Vagina (tissue), 2 donors: ENCODE measurements at regions not wholly inside any gene's neighbourhood (a gene's known extent, or its start where the extent isn't known, plus 50 kb on each side); places are given as distances from the start of the nearest gene placed in this dataset.

Source experiments
- CTCF ChIP-seq, 3 experiments: fragments of 450-650 bp in 2 of 3; fragments of 200-600 bp in 1 of 3; sonication (generic) in 1 of 3; IDR thresholded peaks; one replicate each; pipeline ENCODE4 v1.5.1; 2017 to 2019; ENCODE audit warnings: antibody characterized with exemption in 3 of 3, mild to moderate bottlenecking in 2 of 3, moderate library complexity in 2 of 3
- POLR2AphosphoS5 ChIP-seq, 2 donors: sonication (generic); formaldehyde crosslinking; IDR thresholded peaks; one replicate each; pipeline ENCODE4 v1.9.0; 2017; ENCODE audit warnings: antibody characterized with exemption in 2 of 2, mild to moderate bottlenecking in 2 of 2, low read depth in 1 of 2; ENCODE audit not compliant: insufficient read depth in 1 of 2

- no peak for TF ChIP-seq CTCF (IDR thresholded peaks at IDR 0.05)
- no peak for TF ChIP-seq POLR2AphosphoS5 (IDR thresholded peaks at IDR 0.05; ENCODE audit: insufficient read depth in 1 of 2, low read depth in 1 of 2)
Measured at GRCh38 chr3:35187908-35188307, 451.4 kb upstream of the ARPP21 start.
